Neuronal stem cell (in vitro differentiated cells): ENCODE measurements at regions not wholly inside any gene's neighbourhood (a gene's known extent, or its start where the extent isn't known, plus 50 kb on each side); places are given as distances from the start of the nearest gene placed in this dataset.

Experiments
- DNase-seq: peaks from one replicate; pipeline ENCODE4 v3.0.0-alpha.2; 2013; ENCODE audit warnings: low spot score
- H2AFZ ChIP-seq: one replicate; pipeline ENCODE4 v1.6.1; 2013; ENCODE audit warnings: mild to moderate bottlenecking, low read length, inconsistent platforms
- H2AK5ac ChIP-seq: 2 replicates; pipeline ENCODE4 v1.6.1; 2013; ENCODE audit warnings: low read depth, mild to moderate bottlenecking, inconsistent platforms, low read length, moderate library complexity, mixed read lengths
- H2BK120ac ChIP-seq: 2 replicates; pipeline ENCODE4 v1.6.1; 2013; ENCODE audit warnings: low read depth, mild to moderate bottlenecking, inconsistent platforms, low read length, moderate library complexity, mixed read lengths
- H2BK12ac ChIP-seq: one replicate; pipeline ENCODE4 v1.6.1; 2013; ENCODE audit warnings: low read length, inconsistent platforms
- H2BK15ac ChIP-seq: 2 replicates; pipeline ENCODE4 v1.6.1; 2013; ENCODE audit warnings: mild to moderate bottlenecking, low read length, inconsistent platforms, mixed read lengths
- H2BK5ac ChIP-seq: one replicate; pipeline ENCODE4 v1.6.1; 2013; ENCODE audit warnings: inconsistent platforms, mild to moderate bottlenecking, low read length, moderate library complexity
- H3K14ac ChIP-seq: one replicate; pipeline ENCODE4 v1.6.1; 2013; ENCODE audit warnings: low read length, inconsistent platforms
- H3K18ac ChIP-seq: 2 replicates; pipeline ENCODE4 v1.6.1; 2013; ENCODE audit warnings: low read length, inconsistent platforms
- H3K23ac ChIP-seq: 2 replicates; pipeline ENCODE4 v1.6.1; 2013; ENCODE audit warnings: low read depth, mild to moderate bottlenecking, mixed read lengths, low read length, inconsistent platforms; ENCODE audit not compliant: poor library complexity
- H3K27ac ChIP-seq: replicated peaks from 3 replicates; pipeline ENCODE4 v1.5.1; 2013; ENCODE audit warnings: low read length, inconsistent platforms
- H3K27me3 ChIP-seq, 3 experiments: 2 replicates each; pipeline ENCODE4 v1.6.1; 2013; ENCODE audit warnings: low read length in 3 of 3, mild to moderate bottlenecking in 2 of 3, inconsistent platforms in 1 of 3, low read depth in 1 of 3, mixed read lengths in 1 of 3, moderate library complexity in 1 of 3; ENCODE audit not compliant: control insufficient read depth in 3 of 3, insufficient read depth in 3 of 3
- H3K36me3 ChIP-seq, 2 donors: replicated peaks in 1 of 2; 2 replicates each; pipeline ENCODE4 v1.6.1; 2013; ENCODE audit warnings: low read length in 2 of 2; ENCODE audit not compliant: control insufficient read depth in 2 of 2, insufficient read depth in 2 of 2
- H3K4ac ChIP-seq: 2 replicates; pipeline ENCODE4 v1.6.1; 2013; ENCODE audit warnings: inconsistent platforms, mild to moderate bottlenecking, low read length, moderate library complexity
- H3K4me1 ChIP-seq, 2 donors: 1 replicate in 1 of 2; 2 replicates in 1 of 2; pipeline ENCODE4 v1.6.1; 2013; ENCODE audit warnings: low read length in 2 of 2, low read depth in 1 of 2; ENCODE audit not compliant: control insufficient read depth in 2 of 2, insufficient read depth in 1 of 2
- H3K4me2 ChIP-seq: one replicate; pipeline ENCODE4 v1.6.1; 2013; ENCODE audit warnings: mild to moderate bottlenecking, low read length, inconsistent platforms; ENCODE audit not compliant: insufficient read depth, poor library complexity, severe bottlenecking
- H3K4me3 ChIP-seq, 2 donors: 2 replicates each; pipeline ENCODE4 v1.5.1; 2013; ENCODE audit warnings: low read length in 2 of 2, mild to moderate bottlenecking in 2 of 2, inconsistent platforms in 1 of 2, moderate library complexity in 1 of 2
- H3K79me1 ChIP-seq: one replicate; pipeline ENCODE4 v1.6.1; 2013; ENCODE audit warnings: low read depth, mild to moderate bottlenecking, inconsistent platforms, low read length, moderate library complexity
- H3K9ac ChIP-seq: one replicate; pipeline ENCODE4 v1.6.1; 2013; ENCODE audit warnings: mild to moderate bottlenecking, low read depth, low read length, inconsistent platforms; ENCODE audit not compliant: poor library complexity
- H3K9me3 ChIP-seq, 2 donors: replicated peaks in 1 of 2; 2 replicates each; pipeline versions ENCODE3 to v1.6.1; 2013; ENCODE audit warnings: low read length in 2 of 2, mild to moderate bottlenecking in 2 of 2, inconsistent platforms in 1 of 2, low read depth in 1 of 2, mixed read lengths in 1 of 2, moderate library complexity in 1 of 2; ENCODE audit not compliant: control insufficient read depth in 2 of 2, insufficient read depth in 1 of 2
- H4K8ac ChIP-seq: one replicate; pipeline ENCODE4 v1.6.1; 2013; ENCODE audit warnings: low read depth, mild to moderate bottlenecking, inconsistent platforms, low read length, moderate library complexity
- H4K91ac ChIP-seq: one replicate; pipeline ENCODE4 v1.6.1; 2013; ENCODE audit warnings: low read length, low read depth, mild to moderate bottlenecking, inconsistent platforms; ENCODE audit not compliant: poor library complexity
- WGBS, 2 donors: extraction: QIAGEN DNeasy Blood & Tissue Kit; methylation state at CpG; one replicate each; pipeline ENCODE4 v1.1.7; 2013; ENCODE audit warnings: missing lambda C conversion rate in 2 of 2, mixed read lengths in 1 of 2; ENCODE audit not compliant: insufficient read length in 2 of 2, insufficient replicate concordance in 1 of 2; ENCODE audit errors: extremely low coverage in 2 of 2; 5-methylcytosine and 5-hydroxymethylcytosine counted together

DNA sequence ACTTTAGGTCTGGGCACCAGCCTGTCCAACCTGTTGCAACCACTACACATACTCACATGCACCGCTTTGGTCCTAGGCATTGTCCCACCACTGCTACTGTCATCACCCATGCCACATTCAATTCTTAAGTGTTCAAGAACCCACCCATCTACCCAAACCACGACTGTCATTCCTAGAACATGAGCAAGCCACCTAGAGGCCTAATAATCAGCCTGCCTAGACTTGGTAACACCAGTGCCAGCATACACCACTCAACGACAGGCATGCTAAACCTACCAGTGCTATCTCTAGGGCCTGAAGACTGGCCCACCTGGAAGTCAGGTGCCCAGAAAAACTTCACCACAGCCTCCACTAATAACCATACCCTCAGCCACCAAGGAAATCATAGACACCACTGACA lies 532.8 kb upstream of the DEPDC1 start:
- H3K9me3 ChIP-seq: peaks cover 0 to 5% of the 10 kb centered on the region in 2 donors
- H2AFZ ChIP-seq: no peak overlapping the region
- no peak overlapping the region for H4K91ac ChIP-seq
- DNase-seq: no peak
- H3K4me3 ChIP-seq: peak overlapping the region in 1 of 2 donors; percentile 41
- H2BK120ac ChIP-seq: no peak overlapping the region
- H3K4ac ChIP-seq: no peak overlapping the region
- WGBS, 2 donors: no CpG with 5 or more reads among the region's 3 CpGs
- no peak overlapping the region for H2BK5ac ChIP-seq
- H3K79me1 ChIP-seq: no peaks in the 10 kb centered on the region
- H2BK12ac ChIP-seq: no peak overlapping the region
- no peak overlapping the region for H3K9ac ChIP-seq
- H3K14ac ChIP-seq: no peak overlapping the region
- no peak overlapping the region for H3K27ac ChIP-seq
- H3K23ac ChIP-seq: no peak overlapping the region
- no peak overlapping the region for H2BK15ac ChIP-seq
- no peak overlapping the region for H4K8ac ChIP-seq
- H3K36me3 ChIP-seq: no peaks in the 10 kb centered on the region
- no peak overlapping the region for H2AK5ac ChIP-seq
- H3K4me2 ChIP-seq: no peak overlapping the region
- H3K18ac ChIP-seq: no peak overlapping the region
- no peaks in the 10 kb centered on the region for H3K27me3 ChIP-seq
- H3K4me1 ChIP-seq: no peaks in the 10 kb centered on the region

GRCh38 chr1:69038379-69038778 lies 529.3 kb upstream of the LRRC7 start:
- no peak overlapping the region for H3K14ac ChIP-seq
- no peak overlapping the region for H2BK120ac ChIP-seq
- H3K4me1 ChIP-seq: no peaks in the 10 kb centered on the region
- H3K27ac ChIP-seq: no peak overlapping the region
- no peak overlapping the region for H2BK5ac ChIP-seq
- H3K23ac ChIP-seq: no peak overlapping the region
- no peak overlapping the region for H2BK12ac ChIP-seq
- H3K4me3 ChIP-seq: no peak overlapping the region
- H3K4ac ChIP-seq: no peak overlapping the region
- H3K36me3 ChIP-seq: no peaks in the 10 kb centered on the region
- no peaks in the 10 kb centered on the region for H3K27me3 ChIP-seq
- no peak overlapping the region for H3K9ac ChIP-seq
- peaks cover 0 to 4% of the 10 kb centered on the region in 2 donors for H3K9me3 ChIP-seq
- H2AFZ ChIP-seq: no peak overlapping the region
- no peak for DNase-seq
- H3K4me2 ChIP-seq: no peak overlapping the region
- H4K91ac ChIP-seq: no peak overlapping the region
- peak overlapping the region; percentile 20 for H2AK5ac ChIP-seq
- H3K79me1 ChIP-seq: no peaks in the 10 kb centered on the region
- H2BK15ac ChIP-seq: no peak overlapping the region
- H4K8ac ChIP-seq: no peak overlapping the region
- no peak overlapping the region for H3K18ac ChIP-seq

DNA sequence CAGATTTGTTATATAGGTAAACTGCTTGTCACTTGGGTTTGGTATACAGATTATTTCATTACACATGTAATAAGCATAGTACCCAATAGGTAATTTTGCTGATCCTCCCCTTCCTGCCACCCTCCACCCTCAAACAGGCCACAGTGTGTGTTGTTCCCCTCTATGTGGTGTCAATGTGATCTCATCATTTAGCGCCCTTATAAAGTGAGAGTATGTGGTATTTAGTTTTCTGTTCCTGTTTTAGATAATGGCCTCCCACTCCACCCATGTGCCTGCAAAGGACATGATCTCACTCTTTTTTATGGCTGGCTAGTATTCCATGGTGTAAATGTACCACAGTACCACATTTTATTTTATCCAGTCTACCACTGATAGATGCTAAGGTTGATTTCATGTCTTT lies 522.1 kb upstream of the LRRC7 start:
- no peak overlapping the region for H2BK5ac ChIP-seq
- no peaks in the 10 kb centered on the region for H3K79me1 ChIP-seq
- H2BK12ac ChIP-seq: no peak overlapping the region
- peaks cover 0 to 2% of the 10 kb centered on the region in 2 donors for H3K9me3 ChIP-seq
- DNase-seq: no peak
- no peak overlapping the region for H3K27ac ChIP-seq
- no peaks in the 10 kb centered on the region for H3K27me3 ChIP-seq
- H3K4me1 ChIP-seq: no peaks in the 10 kb centered on the region
- no CpG with 5 or more reads among the region's 1 CpG for WGBS, 2 donors
- no peak overlapping the region for H2BK120ac ChIP-seq
- H3K4me3 ChIP-seq: no peak overlapping the region
- H3K18ac ChIP-seq: no peak overlapping the region
- no peaks in the 10 kb centered on the region for H3K36me3 ChIP-seq
- H2BK15ac ChIP-seq: no peak overlapping the region
- H3K14ac ChIP-seq: no peak overlapping the region
- H2AK5ac ChIP-seq: no peak overlapping the region
- H3K4me2 ChIP-seq: no peak overlapping the region
- no peak overlapping the region for H2AFZ ChIP-seq
- H4K91ac ChIP-seq: no peak overlapping the region
- no peak overlapping the region for H3K4ac ChIP-seq
- H3K9ac ChIP-seq: no peak overlapping the region
- no peak overlapping the region for H4K8ac ChIP-seq
- no peak overlapping the region for H3K23ac ChIP-seq

- H3K27me3 ChIP-seq: no peaks in the 10 kb centered on the region
- no peak overlapping the region for H3K18ac ChIP-seq
- no peaks in the 10 kb centered on the region for H3K9me3 ChIP-seq
- H3K4me1 ChIP-seq: no peaks in the 10 kb centered on the region
- DNase-seq: no peak
- H3K9ac ChIP-seq: no peak overlapping the region
- no peak overlapping the region for H3K4ac ChIP-seq
- H3K4me3 ChIP-seq: no peak overlapping the region
- no peak overlapping the region for H2AK5ac ChIP-seq
- H2AFZ ChIP-seq: peak overlapping the region; percentile 54
- no peak overlapping the region for H3K27ac ChIP-seq
- no peaks in the 10 kb centered on the region for H3K36me3 ChIP-seq
- H4K91ac ChIP-seq: no peak overlapping the region
- no peak overlapping the region for H3K23ac ChIP-seq
- no peak overlapping the region for H2BK15ac ChIP-seq
- H3K79me1 ChIP-seq: no peaks in the 10 kb centered on the region
- no peak overlapping the region for H3K14ac ChIP-seq
- no peak overlapping the region for H2BK12ac ChIP-seq
- H2BK120ac ChIP-seq: no peak overlapping the region
- no peak overlapping the region for H2BK5ac ChIP-seq
- H4K8ac ChIP-seq: no peak overlapping the region
- WGBS, 2 donors: no CpG with 5 or more reads among the region's 2 CpGs
- no peak overlapping the region for H3K4me2 ChIP-seq
Measured at GRCh38 chr1:69055194-69055593, 512.5 kb upstream of the LRRC7 start.
